GM18498 (cell line): ENCODE measurements at regions not wholly inside any gene's neighbourhood (a gene's known extent, or its start where the extent isn't known, plus 50 kb on each side); places are given as distances from the start of the nearest gene placed in this dataset.
A peak's percentile ranks its signal among the peaks of the same experiment; 100 is the strongest.

Experiments
- ATAC-seq: cut with Tn5 transposase; IDR thresholded peaks from one replicate; pipeline ENCODE4 v1.9.1; 2021; ENCODE audit warnings: mild to moderate bottlenecking, moderate library complexity; ENCODE audit not compliant: unreplicated experiment

DNA sequence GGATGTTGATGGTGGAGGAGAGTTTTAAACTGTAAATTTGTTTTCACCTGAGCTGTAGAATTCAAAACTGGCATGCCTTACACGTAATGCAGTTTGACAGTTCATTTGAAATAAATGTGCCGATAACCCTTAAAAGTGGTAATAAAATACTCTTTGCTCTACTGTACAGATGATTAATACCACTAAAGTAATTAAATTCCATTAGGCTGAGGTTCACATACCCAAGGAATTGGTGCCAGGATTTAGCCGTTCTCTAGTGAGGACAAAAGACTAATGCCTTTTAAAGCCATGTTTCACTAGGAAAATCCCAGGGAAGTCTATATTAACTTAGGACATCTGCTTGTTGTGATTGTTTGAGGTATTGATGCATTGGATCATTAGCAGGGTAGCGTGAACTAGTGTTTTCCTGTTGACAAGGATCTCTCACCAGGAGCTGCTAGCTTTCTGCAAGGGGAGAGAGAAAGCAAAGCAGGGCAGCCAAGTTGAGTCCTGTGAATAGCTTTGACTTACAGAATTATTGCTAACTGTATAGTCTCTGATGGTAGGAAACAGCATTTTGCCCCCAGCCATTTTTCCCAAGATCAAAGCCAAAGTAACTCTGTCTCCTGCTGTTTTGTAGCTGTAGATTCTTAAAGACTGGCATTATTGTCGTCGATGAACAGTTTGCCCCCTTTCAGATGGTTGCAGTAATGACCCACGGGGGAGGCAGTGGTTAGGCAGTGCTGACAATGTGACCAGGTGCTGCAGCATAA, 280.9 kb upstream of the FANCL start:
- no peak for ATAC-seq

DNA sequence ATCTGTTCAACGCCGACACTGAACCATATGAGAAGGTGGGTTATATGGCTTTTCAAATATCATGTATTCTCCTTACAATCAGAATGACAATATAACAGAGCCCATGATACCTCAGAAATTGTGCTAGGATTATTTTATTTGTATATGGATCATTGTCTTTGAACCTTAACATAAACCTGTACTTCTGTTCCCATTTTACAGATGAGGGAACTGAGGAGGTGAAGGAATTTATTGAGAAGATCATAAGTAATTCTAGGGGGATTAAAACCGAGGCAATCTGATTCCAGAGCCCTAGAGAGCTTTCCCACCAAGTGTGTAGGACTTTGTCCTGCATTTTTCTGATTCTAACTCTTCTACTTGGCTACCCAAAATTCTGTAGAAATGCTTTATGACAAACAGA, 279.8 kb upstream of the FANCL start:
- ATAC-seq: no peak

DNA sequence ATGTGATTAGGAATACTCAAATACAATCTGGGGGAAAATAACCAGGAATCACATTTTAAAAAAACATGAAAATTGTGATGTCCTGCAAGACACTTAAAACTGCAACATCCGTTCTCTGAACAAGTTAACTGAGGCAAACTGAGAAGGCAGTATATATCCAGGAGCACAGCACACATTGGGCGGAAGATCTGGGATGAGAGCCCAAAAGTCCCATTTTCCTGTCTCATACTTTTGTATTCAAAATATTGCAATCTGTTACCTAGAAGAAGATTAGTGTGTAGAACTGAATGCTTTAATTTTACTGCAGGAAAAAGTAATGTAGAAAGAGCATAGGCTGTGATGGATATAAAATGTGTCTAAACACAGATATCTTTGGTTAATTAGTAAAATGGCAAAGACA, 276.8 kb upstream of the FANCL start:
- no peak for ATAC-seq

DNA sequence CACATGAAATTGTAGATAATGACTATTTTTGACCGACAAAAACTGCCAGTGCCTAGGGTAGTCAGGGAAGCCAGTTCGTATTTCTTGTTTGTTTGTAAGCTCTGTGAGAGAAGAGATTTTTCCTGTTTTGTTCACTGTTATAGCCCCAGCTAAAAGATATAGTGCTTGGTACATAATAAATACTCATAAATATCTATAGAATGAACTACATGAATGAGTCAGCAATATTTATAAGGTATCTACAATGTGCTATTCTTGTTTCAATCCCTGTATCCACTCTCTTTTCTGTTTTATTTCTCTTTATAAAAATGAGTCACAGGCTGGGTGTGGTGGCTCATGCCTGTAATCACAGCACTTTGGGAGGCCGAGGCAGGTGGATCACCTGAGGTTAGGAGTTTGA, 275.6 kb upstream of the FANCL start:
- no peak for ATAC-seq

DNA sequence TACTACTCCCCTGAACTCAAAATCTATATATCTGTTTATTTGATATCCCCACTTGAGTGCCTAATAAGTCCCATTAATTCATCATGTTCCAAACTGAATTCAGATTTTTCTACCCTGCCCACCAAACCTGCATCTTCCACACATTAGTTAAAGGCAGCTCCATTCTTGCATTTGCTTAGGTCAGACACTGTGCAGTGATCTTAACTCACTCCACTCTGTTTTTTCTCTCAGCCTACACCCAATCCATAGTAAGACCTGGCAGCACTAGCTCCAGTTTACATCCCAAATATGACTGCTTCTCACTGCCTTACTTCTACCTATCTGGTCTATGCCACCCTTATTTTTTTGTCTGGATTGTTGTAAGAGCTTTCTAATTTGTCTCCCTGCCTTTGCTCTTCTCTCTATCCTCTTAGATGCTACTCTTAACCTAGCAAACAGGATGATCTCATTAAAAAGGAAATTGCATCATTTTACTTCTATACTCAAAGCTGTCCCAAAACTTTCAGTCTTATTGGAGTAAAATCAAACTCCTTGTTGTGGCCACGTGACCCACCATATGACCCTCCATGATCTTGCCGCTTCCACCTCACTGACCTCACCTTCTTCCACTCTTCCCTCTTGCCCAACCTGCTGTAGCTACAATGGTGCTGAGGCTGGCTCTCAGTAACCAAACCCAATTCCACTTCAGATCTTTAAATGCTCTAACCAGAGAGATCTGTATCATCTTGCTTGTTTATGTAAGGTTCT, 274.9 kb upstream of the FANCL start:
- no peak for ATAC-seq

DNA sequence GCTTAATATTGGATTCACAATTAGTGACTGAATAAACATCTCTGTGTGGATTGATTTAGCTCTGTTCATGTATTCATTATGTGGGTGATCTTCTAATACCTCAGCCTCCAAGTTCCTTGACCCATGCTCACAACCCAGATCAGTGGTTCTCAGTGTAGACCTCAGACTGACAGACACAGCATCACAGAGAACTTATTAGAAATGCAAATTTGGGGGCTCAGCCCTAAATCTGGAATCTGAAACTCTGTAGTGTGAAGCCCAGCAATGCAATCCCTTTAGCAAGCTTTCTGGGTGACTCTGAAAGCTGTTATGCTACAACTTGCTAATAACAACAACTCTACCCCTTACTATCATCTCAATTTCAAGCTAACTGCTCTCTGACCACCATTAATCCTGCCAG, 273.1 kb upstream of the FANCL start:
- ATAC-seq: peak; percentile 89

DNA sequence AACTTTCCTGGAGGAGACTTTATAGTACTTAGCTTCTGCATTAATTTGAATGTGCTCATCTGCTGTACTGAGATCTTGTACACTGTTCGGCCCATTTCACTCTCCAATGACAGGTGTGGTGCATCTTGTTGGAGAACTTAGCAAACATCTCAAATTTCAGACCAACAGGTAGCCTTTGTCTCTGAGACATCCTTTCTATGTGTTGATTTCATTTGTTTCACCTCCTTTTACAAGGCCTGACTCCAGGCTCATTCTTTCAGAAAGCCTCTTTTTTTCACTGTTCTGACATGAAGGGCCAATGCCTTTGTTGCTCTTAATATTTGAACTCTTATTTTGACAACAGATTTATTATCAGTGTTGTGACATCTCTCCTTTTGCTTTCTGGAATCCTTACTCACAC, 271.8 kb upstream of the FANCL start:
- ATAC-seq: no peak

DNA sequence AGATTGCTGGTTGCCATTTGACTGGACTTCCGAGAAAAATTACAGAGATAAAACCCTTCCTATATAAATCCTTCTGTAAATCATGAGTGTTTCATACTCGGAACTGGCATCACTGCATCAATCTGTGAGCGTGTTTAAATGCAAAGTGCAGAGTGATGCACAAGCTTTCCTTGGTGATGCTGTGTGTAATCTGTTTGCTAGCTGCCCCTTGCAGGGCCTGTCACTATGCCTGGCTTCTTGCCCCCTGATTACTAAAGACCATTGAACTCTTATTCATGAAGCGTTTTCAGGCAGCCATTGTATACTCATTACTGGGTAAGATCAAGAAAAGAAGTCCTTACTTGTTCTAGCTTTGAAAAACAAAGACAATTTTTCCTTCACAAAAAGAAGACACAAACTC, 266.9 kb upstream of the FANCL start:
- ATAC-seq: no peak

DNA sequence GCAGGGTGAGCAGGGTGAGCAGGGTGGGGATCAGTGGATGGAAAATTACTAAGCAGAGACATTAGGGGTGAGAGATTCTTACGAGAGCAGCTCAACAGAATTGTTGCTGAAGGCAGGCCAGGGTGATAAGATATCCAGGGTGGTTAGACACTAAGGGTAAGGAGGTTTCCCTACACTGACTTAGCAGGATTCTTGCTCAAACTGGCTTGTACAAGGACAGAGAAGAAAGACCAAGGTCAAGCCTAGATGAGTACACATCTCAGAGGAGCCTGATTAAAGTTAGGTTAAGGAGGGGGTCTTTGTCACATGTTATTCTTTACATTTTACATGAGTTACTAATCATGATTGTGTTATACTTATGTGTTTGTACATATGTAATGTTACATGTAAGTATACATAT, 262.8 kb upstream of the FANCL start:
- ATAC-seq: no peak

DNA sequence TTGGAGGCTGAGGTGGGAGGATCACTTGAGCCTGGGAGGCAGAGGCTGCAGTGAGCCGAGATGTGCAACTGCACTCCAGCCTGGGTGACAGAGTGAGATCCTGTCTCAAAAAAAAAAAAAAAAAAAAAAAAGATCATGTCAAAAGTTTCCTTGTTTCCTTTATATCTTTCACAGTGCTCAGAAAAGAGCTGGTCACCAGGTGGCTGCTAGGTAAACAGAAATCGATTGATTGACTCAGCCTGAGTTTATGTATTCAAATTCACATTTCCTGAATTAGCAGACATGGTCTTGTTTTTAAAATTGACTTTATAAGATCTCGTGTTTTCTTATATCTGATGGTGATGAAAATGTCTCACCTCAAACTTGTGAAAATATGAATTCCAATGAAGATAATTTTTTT, 261.8 kb upstream of the FANCL start:
- no peak for ATAC-seq

DNA sequence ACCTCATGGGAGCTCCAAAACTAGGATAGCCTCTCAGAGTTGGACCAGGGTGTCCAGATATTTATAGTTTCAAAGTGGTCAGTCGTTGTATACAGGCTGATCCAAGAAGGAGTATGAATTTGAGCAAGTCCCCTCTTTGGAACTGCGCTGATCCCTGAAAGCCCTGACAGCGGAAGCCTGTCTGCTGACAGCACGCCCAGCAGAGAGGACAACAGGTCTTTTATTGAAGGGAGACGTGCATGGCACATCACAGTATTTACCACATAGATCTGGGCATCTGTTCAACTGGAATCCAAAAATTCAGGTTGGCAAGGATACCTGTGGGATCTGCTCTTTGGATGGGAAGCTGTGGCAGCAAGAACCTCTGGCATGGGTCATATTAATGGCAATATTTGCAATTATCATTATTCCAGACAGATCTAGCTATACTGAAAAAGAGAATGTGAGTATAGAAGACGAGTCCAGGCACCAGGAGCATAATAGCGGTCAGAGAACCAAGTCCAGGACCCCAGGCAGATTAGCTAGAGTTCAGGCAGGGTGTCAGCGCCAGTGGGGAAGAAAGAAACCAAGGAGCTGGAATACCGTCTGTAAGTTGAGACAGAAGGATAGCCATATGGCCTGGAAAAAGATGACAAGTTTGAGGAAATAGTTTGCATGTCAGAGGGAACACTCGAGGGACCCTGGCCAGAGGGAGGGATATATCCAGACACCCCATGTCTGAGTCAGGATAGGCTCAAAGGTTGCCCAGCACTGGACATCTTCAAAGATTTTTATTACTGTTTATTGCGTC, 260.4 kb upstream of the FANCL start:
- ATAC-seq: no peak

DNA sequence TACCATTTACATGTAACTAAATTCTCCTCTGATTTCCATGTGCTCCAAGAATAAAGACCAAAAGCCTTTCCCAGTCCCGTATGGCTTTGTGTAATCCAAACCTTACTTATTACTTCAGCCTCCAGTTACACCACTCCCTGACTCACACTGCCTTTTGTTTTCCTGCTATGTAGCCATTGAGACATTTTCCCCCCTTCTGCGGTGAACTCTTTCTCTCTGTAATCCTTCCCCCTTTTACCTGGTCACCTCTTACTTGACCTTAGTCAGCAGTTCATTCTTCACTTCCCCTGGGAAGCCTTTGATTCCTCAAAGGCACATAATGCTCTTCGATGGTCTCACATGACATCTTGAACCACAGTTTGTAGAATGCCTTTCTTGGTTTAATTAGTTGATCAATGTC, 256.0 kb upstream of the FANCL start:
- ATAC-seq: no peak

DNA sequence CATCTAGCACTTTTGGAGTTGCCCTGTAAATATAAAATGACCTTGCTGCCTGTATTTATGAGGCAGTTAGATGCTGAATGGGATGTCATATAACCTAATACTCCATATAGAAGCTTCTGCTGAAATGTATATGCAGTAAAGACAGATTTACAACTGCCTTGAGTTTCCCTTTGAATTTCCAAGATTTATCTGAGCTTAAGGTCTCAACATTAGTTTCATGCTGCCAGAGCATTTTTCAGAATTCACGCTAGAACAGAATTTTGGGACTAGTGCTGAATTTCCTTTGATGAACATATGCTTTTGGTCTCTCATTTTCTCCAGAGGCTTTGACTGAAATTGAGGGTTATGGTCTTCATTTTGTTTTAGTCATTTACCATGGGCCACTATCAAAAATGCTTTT, 254.7 kb upstream of the FANCL start:
- no peak for ATAC-seq

DNA sequence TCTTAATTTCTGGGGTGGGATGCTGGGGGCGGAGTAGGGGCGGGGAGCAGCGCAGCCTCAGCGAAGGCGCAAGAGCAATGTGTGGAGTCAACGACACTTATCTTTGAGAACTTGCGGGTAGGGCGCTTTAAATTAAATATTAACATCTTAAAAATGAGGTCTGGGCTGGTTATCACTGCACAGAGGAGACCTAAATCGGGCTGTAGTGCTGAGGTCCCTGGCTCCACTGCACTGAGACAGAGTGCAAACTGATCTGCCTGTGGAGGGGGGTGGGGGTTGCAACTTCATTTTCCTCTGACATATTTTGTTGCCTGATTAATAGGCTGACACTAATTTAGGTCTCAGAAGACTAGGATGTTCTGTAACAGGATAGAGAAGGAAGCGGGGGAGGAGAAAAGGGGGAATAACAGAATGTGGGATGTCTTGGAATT, 253.0 kb upstream of the FANCL start:
- no peak for ATAC-seq

DNA sequence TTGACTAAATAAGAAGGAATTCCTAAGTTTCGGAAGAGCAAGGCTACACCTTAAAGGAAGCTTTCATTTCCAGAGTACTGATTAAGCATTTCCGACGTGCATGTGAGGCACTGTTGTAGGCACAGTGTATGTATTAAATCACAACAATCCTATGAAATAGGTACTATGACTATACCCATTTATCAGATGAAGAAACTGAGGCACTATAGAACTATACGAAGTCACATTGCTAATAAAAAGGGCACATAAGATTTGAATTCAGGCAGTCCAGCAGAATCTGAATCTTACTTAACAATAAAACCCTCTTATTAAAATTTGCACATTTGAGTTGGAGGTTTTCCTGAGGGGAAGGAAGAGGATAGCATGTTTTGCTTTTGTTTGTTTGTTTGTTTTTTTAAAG, 243.5 kb upstream of the FANCL start:
- ATAC-seq: no peak

DNA sequence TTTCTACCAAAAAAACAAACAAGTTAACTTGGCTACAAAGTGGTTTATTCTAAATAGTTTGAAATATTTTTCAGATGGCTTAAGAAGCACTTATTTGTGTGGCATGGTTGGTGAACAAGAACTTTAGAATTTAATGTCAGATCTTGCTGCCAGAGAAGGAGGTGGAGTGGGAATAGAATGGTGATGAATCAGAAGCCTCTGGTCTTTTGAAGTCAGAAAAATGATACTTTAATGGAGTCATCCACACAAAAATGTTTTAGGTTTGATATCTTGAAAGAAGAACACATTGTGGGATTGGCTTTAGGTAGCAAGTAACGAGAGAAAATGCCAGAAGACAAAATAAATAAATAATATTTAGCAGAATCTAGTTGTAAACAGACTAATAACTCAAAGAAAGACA, 243.1 kb upstream of the FANCL start:
- ATAC-seq: no peak

DNA sequence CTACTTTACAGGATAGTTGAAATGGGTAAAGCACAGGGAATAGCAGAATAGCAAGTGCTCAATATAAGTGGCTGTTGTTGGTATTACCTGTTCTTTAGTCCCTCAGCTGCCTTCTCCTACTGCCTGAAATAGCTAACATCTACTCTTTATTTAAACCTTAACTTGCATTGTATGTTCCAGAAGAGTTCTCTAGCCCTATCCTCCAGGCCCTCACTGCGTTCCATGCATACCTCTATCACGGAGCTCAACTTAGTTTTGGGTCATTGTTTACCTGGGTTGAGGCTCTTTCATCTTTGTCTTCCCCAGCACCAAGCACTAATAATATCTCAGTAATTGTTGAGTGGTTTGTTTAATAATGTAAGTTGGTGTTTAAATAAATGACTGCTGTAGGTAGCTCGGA, 242.2 kb upstream of the FANCL start:
- ATAC-seq: no peak

DNA sequence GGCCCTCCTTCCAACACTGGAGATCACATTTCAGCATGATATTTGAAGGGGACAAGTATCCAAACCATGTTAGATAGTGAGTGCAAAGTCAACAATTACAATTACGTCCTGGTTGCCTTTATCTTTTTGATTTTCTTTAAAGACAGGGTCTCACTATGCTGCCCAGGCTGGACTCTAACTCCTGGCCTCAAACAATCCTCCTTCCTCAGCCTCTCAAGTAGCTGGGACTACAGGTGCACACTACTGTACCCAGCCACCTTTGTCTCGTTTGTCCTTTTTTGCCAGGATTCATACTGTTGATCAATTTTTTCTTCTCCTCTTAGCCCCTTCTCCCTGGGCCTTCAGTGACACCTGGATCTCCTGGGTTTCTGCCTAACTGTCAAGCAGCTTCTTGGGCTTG, 240.5 kb upstream of the FANCL start:
- no peak for ATAC-seq

DNA sequence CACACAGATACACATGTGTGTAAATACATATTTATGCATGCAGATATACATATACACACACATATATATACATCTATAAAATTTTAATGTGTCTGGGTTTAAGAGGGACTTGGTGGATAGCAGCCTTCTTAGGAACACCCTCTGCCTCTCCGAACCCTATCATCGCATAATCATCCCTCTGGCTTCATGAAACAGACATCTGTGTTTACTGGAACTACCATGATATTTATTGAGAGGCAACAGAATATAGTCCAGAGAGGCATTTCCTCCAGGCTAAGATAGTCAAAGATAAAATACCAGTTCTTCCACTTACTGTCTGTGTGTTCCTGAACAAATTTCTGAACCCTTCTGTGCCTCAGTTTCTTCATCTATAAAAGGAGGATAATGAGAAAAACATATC, 239.0 kb upstream of the FANCL start:
- no peak for ATAC-seq

DNA sequence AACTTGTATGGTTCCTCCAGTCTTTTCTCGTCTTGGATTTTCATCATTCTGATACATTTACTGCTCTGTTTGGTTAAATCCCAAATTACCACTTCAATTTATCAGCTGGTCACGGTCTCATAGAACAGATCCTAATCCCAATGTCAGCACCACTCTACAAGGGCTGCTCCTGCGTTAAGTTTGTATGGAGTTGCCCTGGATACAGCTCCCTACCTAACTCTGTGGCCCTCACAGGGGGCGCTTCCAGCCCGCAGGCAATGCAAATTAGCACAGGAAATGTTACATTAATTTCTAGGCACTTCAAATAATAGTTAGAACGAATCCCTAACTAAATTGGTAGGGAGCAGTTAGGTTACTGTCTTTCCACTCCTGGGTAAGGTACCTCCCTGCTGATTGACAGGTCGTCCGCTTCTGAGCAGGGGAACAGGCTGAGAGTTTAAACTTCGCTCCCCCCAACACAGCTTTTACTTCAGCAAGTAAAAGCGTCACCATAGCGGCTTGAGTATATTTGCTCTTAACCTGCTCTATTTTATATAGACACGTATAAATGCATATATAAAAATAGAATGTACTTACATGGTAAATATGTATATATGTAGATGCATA, 238.5 kb upstream of the FANCL start:
- ATAC-seq: no peak

DNA sequence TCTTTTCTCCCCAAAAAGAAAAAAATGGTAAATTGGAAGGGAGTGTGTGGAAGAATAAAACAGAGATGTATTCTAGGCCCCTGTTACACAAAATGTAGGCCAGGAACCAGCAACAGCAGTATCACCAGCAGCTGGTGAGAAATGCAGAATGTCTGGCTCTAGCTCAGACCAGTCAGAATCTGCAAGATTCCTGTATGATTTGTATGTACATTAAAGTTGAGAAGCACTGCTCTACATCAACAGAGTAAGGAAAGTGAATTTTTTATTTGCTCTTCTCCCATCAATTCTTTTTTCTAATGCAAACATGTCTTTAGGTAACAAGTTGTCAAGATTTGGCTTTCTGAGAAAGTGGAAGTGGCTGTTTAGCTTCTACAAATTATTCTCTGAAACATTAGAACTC, 235.4 kb upstream of the FANCL start:
- ATAC-seq: no peak
